Prostate gland (tissue), 2 donors: ENCODE measurements at regions not wholly inside any gene's neighbourhood (a gene's known extent, or its start where the extent isn't known, plus 50 kb on each side); places are given as distances from the start of the nearest gene placed in this dataset.
"Not testable (repeated sequence)": the region's sequence is repeated elsewhere in the genome, so short reads cannot be mapped to it uniquely, and the experiment has no call there.

Source experiments
- POLR2A ChIP-seq: fragments of 450-650 bp; IDR thresholded peaks from one replicate; pipeline ENCODE4 v1.6.1; 2016; ENCODE audit warnings: antibody characterized with exemption, mild to moderate bottlenecking
- TF ChIP-seq, protein P1 (sequence below), 4 experiments: fragments of 200-600 bp in 2 of 4; fragments of 450-650 bp in 2 of 4; sonication (generic) in 2 of 4; IDR thresholded peaks; 1 replicate in 3 of 4; 2 replicates in 1 of 4; pipeline ENCODE4 v1.5.1; 2016 to 2019; ENCODE audit warnings: antibody characterized with exemption in 4 of 4, mild to moderate bottlenecking in 2 of 4, moderate library complexity in 2 of 4

DNA sequence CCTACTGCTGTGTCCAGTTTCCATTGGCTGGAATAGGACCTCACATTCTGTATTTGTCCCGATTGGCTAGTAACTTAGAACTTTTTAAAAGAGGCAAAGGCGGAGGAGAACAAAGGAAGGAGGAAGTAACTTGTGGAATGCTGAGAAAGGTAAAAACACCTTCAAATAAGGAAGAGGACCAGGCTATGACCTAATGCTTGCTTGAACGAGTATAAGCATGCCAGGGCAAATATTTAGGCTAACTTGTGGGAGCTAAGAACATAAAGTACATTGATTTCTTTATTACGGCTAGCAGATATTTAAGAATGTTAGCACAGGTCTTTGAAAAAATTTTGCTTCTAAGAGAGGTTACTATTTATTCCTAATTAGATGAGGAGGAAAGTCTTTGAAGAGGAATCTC is 214.5 kb upstream of the CENPE start:
- TF ChIP-seq, protein P1, sequence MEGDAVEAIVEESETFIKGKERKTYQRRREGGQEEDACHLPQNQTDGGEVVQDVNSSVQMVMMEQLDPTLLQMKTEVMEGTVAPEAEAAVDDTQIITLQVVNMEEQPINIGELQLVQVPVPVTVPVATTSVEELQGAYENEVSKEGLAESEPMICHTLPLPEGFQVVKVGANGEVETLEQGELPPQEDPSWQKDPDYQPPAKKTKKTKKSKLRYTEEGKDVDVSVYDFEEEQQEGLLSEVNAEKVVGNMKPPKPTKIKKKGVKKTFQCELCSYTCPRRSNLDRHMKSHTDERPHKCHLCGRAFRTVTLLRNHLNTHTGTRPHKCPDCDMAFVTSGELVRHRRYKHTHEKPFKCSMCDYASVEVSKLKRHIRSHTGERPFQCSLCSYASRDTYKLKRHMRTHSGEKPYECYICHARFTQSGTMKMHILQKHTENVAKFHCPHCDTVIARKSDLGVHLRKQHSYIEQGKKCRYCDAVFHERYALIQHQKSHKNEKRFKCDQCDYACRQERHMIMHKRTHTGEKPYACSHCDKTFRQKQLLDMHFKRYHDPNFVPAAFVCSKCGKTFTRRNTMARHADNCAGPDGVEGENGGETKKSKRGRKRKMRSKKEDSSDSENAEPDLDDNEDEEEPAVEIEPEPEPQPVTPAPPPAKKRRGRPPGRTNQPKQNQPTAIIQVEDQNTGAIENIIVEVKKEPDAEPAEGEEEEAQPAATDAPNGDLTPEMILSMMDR (IDR thresholded peaks at IDR 0.05) = not testable (repeated sequence)
- TF ChIP-seq POLR2A = not testable (repeated sequence)
